ENCODE measurements at regions not wholly inside any gene's neighbourhood (a gene's known extent, or its start where the extent isn't known, plus 50 kb on each side); places are given as distances from the start of the nearest gene placed in this dataset.

DNA sequence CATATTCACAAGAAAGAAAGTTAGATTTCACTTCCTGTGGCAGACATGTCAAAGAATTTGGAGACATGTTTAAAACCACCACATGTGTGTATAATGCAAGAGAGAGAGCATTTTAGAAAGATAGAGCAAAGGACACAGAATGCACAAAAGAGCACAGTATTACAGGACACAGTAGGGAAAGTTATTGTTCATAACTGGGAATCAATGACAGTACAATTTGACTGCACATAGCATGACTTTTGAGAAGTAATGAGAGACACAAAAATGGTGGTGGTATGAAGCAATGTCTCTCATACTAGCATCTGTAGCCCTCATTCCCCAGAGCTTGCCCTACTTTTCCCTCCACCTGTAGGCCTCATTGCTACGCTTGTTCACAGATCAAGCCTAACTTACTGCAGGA is 499.2 kb downstream of the PTPRC start:
- H3K79me2 ChIP-seq (ENCODE audit: insufficient read depth, low read length): no peaks in the 10 kb centered on the region
- no peak for TF ChIP-seq EZH2 (IDR thresholded peaks at IDR 0.05; ENCODE audit: borderline replicate concordance, low read length)
- TF ChIP-seq, protein P1, sequence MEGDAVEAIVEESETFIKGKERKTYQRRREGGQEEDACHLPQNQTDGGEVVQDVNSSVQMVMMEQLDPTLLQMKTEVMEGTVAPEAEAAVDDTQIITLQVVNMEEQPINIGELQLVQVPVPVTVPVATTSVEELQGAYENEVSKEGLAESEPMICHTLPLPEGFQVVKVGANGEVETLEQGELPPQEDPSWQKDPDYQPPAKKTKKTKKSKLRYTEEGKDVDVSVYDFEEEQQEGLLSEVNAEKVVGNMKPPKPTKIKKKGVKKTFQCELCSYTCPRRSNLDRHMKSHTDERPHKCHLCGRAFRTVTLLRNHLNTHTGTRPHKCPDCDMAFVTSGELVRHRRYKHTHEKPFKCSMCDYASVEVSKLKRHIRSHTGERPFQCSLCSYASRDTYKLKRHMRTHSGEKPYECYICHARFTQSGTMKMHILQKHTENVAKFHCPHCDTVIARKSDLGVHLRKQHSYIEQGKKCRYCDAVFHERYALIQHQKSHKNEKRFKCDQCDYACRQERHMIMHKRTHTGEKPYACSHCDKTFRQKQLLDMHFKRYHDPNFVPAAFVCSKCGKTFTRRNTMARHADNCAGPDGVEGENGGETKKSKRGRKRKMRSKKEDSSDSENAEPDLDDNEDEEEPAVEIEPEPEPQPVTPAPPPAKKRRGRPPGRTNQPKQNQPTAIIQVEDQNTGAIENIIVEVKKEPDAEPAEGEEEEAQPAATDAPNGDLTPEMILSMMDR (IDR thresholded peaks at IDR 0.05; ENCODE audit: low read length): no peak
- no peaks in the 10 kb centered on the region for H3K9me2 ChIP-seq (ENCODE audit: low read depth, low read length)
- H2AFZ ChIP-seq (ENCODE audit: low read length): no peak overlapping the region
- H3K27me3 ChIP-seq (ENCODE audit: insufficient read depth, low read length): no peaks in the 10 kb centered on the region
- no peak overlapping the region for H3K9ac ChIP-seq (ENCODE audit: low read length)
- no peaks in the 10 kb centered on the region for H3K4me1 ChIP-seq (ENCODE audit: insufficient read depth, low read length, severe bottlenecking)
- H3K4me2 ChIP-seq (ENCODE audit: low read length): no peak overlapping the region
- no peaks in the 10 kb centered on the region for H4K20me1 ChIP-seq (ENCODE audit: insufficient read depth, low read length)
- H3K36me3 ChIP-seq (ENCODE audit: insufficient read depth, low read length): no peaks in the 10 kb centered on the region
- H3K27ac ChIP-seq (ENCODE audit: low read depth, low read length, poor library complexity, severe bottlenecking): no peak overlapping the region
- no peaks in the 10 kb centered on the region for H3F3A ChIP-seq (ENCODE audit: insufficient read depth, low read length)
- no peak overlapping the region for H3K4me3 ChIP-seq (ENCODE audit: low read depth, low read length, poor library complexity, severe bottlenecking)
- no peaks in the 10 kb centered on the region for H3K9me3 ChIP-seq (ENCODE audit: low read length)

DNA sequence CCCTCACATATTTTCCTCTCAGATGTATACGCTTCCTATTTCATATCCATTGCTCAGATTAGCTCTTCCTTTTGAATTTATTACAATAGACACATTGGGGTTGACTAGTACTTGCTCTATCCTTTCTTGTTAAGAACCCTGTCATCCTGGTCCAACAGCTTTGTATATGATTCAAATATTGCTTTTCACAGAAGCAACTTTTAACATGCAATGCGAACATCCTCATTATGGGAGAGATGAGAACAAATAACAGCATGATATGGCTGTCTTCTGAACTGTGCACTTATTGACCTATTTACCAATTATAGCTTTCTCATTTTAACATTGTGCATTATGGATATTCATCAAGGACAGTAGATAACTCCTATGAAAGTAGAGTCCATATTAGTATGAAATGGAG is 510.8 kb downstream of the PTPRC start:
- TF ChIP-seq EZH2 (IDR thresholded peaks at IDR 0.05; ENCODE audit: borderline replicate concordance, low read length): no peak
- Histone ChIP-seq H3K9ac (ENCODE audit: low read length) (peak overlapping the region; percentile 55), H3K36me3 (ENCODE audit: insufficient read depth, low read length) (no peaks in the 10 kb centered on the region)

DNA sequence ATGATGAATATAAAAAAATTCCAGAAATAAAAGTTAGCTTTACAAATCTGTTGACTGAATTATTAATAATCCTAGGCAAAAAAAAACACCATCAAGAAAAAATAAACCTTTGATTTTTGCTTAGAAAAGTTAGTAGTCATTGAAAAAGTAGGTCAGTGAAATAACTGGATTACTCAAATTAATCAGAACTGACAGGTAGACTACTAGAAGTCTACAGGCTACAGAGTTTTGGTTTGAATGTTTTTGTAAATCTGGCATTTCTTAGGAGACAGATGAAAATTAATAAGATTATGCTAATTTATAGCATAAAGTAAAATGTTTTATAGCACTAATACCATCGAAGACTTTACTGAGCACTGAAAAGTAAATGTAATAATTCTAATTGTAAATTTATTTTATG is 511.9 kb downstream of the PTPRC start:
- peaks cover 56% of the 10 kb centered on the region for H3K4me1 ChIP-seq (ENCODE audit: insufficient read depth, low read length, severe bottlenecking)
- H3K9ac ChIP-seq (ENCODE audit: low read length): peak overlapping the region; percentile 55
- H3K79me2 ChIP-seq (ENCODE audit: insufficient read depth, low read length): no peaks in the 10 kb centered on the region
- peak overlapping the region; percentile 1; the same call in 1 of the 2 replicates for H2AFZ ChIP-seq (ENCODE audit: low read length)
- H3K9me3 ChIP-seq (ENCODE audit: low read length): no peaks in the 10 kb centered on the region
- no peaks in the 10 kb centered on the region for H4K20me1 ChIP-seq (ENCODE audit: insufficient read depth, low read length)
- H3F3A ChIP-seq (ENCODE audit: insufficient read depth, low read length): no peaks in the 10 kb centered on the region
- H3K27me3 ChIP-seq (ENCODE audit: insufficient read depth, low read length): no peaks in the 10 kb centered on the region
- peak overlapping the region; percentile 53 for H3K4me3 ChIP-seq (ENCODE audit: low read depth, low read length, poor library complexity, severe bottlenecking)
- TF ChIP-seq, protein P1 (IDR thresholded peaks at IDR 0.05; ENCODE audit: low read length): no peak
- no peak for TF ChIP-seq EZH2 (IDR thresholded peaks at IDR 0.05; ENCODE audit: borderline replicate concordance, low read length)
- peak overlapping the region; percentile 88 for H3K27ac ChIP-seq (ENCODE audit: low read depth, low read length, poor library complexity, severe bottlenecking)
- no peaks in the 10 kb centered on the region for H3K36me3 ChIP-seq (ENCODE audit: insufficient read depth, low read length)
- H3K9me2 ChIP-seq (ENCODE audit: low read depth, low read length): no peaks in the 10 kb centered on the region
- H3K4me2 ChIP-seq (ENCODE audit: low read length): peak overlapping the region; percentile 58

More for the DNA sequence above, 510.8 kb downstream of the PTPRC start:
- Histone ChIP-seq H3K4me3 (ENCODE audit: low read depth, low read length, poor library complexity, severe bottlenecking) (peak overlapping the region; percentile 53), H4K20me1 (ENCODE audit: insufficient read depth, low read length) (no peaks in the 10 kb centered on the region), H3F3A (ENCODE audit: insufficient read depth, low read length) (no peaks in the 10 kb centered on the region), H3K9me2 (ENCODE audit: low read depth, low read length) (no peaks in the 10 kb centered on the region), H2AFZ (ENCODE audit: low read length) (no peak overlapping the region), H3K4me1 (ENCODE audit: insufficient read depth, low read length, severe bottlenecking) (peaks cover 56% of the 10 kb centered on the region), H3K27me3 (ENCODE audit: insufficient read depth, low read length) (no peaks in the 10 kb centered on the region), H3K27ac (ENCODE audit: low read depth, low read length, poor library complexity, severe bottlenecking) (peak overlapping the region; percentile 88), H3K4me2 (ENCODE audit: low read length) (peak overlapping the region; percentile 58), H3K79me2 (ENCODE audit: insufficient read depth, low read length) (no peaks in the 10 kb centered on the region), H3K9me3 (ENCODE audit: low read length) (no peaks in the 10 kb centered on the region)

Measured in OCI-LY1 (cell line).